GM21529 (cell line): ENCODE measurements at regions not wholly inside any gene's neighbourhood (a gene's known extent, or its start where the extent isn't known, plus 50 kb on each side); places are given as distances from the start of the nearest gene placed in this dataset.

Experiments used
- ATAC-seq: cut with Tn5 transposase; IDR thresholded peaks from one replicate; pipeline ENCODE4 v1.9.1; 2021; ENCODE audit not compliant: unreplicated experiment

DNA sequence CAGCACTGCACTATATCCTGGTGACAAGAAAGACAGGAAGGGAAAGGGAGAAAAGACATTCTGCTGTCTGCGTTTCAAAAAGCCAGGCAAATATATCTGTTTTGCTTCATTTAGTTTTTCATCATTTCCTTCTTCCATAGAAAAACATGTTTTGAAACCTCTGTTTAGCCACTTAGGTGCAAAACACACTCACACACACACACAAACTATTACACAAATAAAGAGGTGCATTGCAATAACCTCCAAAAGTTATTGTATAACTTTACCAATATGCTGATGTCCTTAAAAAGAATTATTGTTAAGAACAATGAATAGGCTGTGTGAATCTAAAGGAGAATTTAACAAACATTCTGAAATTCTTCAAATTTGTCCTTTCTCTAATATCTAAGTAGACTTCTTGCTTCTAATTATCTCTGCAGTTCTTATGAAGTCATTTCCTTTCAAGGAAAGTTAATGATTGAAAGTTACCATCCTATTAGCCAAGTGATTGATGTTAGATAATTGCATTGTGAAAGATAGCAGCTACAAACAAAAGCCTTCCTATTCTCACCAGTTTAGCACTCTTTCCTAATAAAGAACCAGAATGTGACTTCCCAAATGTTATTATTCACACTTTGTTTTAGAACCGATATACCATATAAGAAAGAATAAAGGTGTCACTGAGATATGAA lies 516.7 kb downstream of the KCNJ3 start:
- ATAC-seq: no peak

DNA sequence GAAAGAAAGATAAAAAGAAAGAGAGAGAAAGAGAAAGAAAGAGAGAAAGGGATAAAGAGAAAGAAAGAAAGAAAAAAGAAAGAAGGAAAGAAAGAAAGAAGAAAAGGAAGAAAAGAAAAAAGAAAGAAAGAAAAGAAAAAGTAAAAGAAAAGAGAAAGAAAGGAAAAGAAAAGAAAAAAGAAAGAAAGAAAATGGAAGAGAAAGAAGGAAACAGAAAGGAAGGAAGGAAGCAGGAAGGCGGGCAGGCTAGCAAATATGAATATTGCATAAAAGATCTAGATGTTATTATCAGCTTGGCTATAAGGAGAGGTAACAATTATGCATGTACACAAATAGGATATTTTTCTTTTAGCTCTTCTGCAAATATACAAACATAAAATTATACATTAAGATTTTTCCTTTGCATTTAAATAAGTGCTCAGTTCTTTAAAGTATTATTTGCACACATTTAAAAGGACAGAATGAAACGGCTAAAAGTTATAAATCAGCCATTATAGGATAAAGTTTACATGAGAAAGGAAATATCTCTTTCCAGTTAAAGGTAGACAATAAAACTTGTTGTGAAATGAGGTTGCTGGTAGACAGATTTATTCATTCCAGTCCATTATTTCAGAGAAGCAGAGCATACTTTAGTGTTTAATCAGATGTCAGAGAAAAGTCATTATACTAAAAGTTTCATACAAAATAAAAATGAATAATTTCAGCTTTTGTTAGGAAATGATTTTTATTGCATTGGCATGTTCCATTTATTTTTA lies 511.4 kb downstream of the KCNJ3 start:
- ATAC-seq: no peak

DNA sequence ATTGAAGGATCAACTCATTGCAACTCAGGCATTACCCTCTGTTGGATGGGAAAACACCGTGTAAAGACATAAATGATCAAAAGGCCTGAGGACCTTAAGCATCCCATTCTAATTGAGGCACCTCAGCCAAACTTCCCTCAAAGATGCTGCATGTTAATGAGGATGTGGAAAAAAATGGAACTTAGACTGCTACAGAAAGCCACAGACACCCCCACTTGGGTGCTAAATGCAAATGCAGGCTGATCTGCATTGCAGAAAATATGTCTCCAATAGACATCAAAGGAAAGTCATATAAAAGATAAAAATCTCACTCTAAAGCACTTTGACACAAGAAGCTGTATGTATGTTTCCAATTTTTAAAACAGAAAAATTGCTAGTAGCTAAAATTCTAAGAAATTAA lies 504.7 kb downstream of the KCNJ3 start:
- ATAC-seq: peak; percentile 70

DNA sequence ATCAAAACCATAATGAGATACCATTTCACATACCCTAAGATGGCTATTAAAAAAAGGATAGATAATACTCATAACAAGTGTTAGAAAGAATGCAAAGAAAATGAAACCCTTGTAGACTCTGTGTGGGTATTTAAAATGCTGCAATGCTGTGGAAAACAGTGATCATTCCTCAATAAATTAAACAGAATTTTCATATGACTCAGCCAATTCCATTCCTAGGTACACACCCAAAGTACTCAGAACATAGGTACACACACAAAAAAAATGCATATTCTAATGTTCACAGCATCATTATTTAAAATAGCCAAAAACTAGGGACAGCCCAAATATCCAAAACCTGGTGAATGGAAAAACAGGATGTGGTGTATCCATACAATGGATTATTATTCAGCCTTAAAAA lies 502.3 kb downstream of the KCNJ3 start:
- ATAC-seq: no peak

DNA sequence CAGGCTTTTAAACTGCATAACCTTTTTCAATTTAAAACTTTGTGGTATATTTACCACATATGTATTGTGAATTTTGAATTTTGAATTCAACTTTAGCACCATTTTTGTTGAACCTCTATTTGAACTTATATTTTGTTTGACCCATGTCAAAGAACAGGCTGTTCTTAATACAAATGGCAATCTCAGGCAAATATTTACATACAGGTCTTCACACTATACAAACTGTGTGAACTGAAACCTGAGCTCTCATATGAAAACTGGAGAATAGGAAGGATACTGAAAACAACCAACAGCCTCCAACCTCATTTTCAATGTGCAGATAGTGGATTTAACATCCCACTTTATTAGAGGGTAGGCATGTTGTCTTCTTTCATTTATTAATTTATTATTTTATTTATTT lies 491.8 kb downstream of the KCNJ3 start:
- peak; percentile 47 for ATAC-seq

DNA sequence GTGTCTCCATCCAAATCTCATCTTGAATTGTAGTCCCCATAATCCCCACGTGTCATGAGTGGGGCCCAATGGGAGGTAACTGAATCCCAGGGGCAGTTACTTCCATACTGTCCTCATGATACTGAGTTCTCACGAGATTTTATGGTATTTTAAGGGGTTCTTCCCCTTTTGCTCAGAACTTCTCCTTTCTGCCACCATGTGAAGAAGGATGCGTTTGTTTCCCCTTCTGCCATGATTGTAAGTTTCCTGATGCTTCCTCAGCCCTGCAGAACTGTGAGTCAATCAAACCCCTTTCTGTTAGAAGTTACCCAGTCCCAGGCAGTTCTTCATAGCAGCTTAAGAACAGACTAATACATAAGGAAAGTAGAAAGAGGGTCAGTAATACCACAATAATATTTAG lies 480.4 kb downstream of the KCNJ3 start:
- ATAC-seq: no peak

DNA sequence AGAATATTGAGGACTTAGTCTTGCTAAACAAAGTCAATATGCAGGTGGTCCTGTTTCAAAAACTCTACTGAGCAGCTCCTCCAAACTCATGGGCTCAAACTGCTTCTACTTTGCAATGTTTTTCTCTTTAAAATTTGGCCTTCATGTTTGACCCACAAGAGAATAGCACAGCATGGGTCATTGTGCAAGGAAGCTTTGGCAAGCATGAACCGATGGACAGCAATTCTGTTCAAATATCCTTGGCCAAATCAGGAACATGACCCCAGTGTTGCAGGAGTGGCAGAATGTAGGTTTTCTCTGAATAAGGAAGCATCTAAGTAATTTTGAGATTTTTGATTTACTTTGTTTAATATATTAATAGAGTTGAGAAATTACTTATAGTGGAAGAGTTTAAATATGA lies 477.9 kb downstream of the KCNJ3 start:
- ATAC-seq: no peak

DNA sequence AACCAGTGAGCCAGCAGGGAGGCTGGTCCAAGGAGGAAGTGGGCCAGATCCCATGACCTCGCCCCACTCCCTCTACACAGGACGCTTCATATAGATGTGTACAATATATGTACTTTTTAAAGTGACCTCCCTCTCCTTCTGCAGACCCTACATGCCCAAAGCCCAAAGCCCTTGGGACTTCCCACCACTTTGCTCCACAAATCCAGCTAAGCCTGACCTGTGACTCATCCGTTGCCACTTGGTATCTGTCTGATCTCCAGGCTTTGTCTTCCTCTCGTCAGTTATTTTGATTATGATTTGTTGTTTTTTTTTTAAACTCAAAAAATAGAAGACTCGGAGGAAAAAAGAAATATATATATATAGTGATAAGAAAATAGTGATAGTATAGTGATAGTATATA lies 470.8 kb downstream of the KCNJ3 start:
- no peak for ATAC-seq

DNA sequence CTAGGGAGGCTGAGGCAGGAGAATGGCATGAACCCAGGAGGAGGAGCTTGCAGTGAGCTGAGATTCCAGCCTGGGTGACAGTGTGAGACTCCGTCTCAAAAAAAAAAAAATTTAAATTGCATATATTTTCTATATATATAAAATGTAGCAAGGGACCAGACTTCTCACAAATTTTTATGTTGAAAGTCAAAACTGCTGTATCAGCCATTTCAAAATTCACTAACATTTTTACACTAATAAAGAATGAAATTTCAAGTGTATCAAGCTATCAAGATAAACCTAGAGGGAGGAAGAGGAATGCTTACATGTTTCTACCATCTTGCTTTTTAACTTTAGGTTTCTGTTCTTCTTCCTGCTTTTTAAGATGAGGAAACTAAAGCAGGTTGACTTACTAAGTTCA lies 464.0 kb downstream of the KCNJ3 start:
- no peak for ATAC-seq

DNA sequence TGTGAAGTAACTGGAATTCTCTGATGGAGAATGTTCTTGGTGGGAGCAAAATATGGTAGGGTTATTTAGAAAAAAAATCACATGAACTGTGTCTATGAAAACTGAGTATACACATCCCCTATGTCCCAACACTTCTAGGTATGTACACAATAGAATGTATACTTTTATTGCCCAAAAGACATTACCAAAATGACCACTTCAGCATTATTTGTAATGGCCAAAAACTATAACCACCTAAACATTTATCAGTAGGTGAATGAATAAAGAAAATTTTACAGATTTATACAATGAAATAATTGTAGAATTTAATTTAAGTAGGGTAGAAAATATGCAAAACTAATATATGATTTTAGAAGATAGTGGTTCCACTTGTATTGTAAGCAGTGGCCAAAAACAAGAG lies 462.8 kb downstream of the KCNJ3 start:
- no peak for ATAC-seq

DNA sequence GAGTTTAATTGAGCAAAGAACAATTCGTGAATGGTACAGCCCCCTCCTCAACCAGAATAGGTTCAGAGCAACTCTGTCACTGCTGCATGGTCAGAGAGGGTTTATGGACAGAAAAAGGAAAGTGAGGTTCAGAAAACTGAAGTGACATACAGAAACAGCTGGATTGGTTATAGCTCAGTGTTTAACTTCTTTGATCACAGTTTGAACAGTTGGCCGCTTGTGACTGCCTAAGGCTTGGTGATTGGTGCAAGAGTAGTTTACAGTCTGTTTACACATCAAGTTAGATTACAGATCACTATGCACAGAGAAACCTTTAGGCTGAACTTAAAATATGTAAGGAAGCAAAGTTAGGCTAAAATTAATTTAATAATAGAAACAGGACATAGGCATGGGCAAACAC lies 459.2 kb downstream of the KCNJ3 start:
- no peak for ATAC-seq

DNA sequence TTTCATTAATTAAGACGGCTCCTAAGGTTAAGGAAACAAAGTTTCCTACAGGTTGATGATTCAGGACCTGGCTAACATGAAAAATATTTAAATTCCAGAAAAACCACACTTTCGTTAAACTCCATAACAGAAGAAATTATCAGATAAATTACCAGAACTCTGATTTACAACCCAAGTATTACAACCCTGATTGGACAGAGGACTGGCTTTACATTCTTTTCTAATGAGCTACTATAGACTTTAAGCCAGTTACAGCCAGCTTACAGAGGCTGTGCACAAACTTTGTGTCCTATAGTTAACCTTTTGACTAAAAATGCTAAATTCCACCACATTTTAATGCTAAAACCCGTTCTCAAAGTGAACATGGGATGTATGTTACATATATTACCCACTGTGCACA lies 458.6 kb downstream of the KCNJ3 start:
- no peak for ATAC-seq

DNA sequence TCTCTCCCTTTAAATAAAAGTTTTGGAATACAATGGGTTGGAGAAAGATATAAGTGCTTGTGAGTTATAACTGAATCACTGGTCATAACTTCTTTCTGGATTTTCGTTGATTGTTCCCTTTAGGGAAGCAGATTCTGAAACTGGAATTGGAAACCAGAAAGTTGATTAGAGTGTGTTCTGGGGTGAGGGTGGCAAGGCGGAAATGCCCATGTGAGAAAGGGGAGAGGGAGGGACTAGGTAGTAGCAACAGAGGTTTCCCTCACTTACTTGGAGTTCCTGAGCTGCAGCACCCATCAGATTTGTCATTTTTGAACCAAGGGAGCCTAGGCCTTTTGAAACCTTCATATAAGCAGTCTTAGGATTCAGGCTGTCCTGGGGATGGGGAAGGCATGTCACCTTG lies 453.4 kb downstream of the KCNJ3 start:
- ATAC-seq: peak; percentile 61

DNA sequence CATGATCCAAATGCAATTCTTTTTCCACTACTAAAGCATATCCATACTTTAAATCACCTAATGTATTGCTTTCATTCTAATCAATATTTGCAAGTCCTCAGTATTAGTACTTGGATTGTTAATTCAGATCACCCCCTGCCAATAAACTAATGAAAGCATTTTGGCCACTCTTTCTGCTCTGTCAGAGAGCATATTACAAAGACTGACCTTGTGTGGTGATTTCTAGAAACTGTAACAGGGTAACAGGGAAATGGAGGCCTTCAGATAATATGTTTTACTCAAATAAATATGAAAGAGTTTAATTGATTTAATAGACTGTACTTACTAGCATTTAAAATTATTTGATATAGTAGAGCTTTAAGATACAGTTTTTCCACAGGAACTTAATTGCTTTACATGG lies 453.0 kb downstream of the KCNJ3 start:
- ATAC-seq: no peak

DNA sequence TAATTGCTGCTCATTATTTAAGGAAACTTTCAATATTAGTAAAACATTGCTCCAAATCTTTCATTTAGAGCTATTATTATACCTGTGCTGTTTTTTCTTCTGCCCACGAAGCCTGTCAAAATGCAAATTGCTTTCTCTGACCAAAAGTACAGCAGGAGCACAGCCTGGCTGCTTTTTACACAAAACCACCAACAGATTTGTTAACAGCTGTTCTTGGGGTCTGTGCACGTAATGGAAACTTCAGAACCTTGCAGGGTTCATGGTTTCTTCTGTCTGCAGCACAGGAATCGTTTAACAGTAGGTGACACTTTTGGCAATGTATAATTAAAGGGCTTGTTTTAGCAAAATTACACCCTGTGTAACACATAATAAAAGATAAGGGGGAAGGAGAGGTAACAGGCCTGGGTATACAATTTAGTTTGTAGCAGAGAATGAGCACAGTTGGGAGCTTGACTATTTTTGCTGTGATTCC lies 447.3 kb downstream of the KCNJ3 start:
- peak; percentile 98 for ATAC-seq

DNA sequence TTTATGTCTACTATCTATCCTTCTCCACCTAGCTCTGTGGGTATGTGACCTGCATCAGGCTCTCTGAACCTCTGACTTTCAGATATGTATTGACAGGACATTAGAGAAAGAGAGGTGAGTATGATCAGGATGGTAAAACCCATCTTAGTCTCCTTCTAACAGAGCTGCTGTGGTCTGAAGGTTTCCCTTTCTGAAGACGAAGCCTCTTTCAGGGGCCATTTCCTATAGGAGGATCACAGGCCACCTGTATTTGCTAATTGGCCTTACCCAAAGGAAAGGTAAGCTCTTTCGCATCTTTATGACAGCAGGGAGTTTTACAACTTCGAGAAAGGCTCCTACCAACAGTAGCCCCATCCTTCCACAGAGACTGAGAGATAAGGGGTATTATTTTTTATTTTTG lies 442.9 kb downstream of the KCNJ3 start:
- peak; percentile 29 for ATAC-seq

DNA sequence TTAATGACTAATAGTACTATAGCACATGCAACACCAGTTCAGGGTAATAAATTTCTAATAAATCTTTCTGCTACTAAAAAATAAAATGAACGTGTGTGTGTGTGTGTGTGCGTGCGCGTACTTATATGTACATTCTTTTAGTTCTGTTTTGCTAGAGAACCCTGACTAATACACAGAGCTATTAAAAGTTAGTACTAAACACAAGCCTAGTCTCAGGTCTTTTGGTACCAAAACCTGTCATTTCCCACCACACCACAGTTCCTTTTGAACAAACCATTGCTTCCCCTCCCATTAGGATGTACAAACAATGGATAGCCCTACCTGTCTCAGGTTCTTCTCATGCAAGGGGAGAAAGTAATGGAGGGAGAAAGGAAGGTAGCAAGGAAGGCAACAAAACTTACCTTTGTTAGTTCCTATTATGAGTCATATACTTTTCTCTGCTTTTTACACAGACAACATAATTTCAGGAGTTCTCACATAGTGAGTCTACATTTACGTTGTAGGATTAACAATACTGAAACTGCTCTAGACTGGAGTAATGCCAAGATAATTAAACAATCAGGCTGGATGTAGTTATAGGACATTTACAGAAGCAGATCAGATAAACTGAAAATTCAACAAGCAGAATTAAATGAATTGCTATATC lies 427.2 kb downstream of the KCNJ3 start:
- ATAC-seq: no peak

DNA sequence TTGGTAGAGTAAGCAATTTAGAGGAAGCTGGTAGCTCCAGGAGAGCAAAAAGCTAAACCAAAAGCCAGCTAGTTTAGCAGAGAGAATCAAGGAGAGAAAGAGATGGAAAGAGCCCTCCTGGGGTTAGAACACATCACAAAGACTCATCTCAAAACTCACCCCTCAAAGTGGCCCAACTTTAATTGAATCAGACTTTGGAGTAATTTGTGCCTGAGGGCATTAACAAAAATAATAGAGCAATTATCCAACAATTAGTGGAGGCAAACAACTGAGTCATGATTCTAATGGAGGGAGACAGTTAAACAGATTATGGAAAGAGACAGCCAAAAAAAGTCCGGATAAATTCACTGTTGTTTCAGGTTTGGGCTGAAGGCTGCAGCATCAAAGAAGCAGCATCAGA lies 417.4 kb downstream of the KCNJ3 start:
- ATAC-seq: no peak

DNA sequence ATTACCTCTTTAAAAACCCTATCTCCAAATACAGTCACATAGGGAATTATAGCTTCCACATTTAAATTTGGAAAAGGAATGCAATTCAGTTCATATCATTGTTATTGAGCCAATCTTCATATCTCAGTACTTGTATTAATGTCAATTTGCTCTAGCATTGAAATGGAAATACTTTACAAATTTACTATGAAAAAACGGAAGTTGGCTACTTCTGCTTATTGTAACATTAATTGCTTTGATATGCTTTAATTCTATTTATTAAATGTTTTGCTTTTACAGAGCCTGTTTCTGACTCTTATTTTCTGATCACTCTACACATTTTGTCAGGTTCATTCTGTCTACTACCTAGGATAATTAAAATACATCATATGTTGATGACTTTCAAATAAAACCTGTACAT lies 412.6 kb downstream of the KCNJ3 start:
- ATAC-seq: no peak

DNA sequence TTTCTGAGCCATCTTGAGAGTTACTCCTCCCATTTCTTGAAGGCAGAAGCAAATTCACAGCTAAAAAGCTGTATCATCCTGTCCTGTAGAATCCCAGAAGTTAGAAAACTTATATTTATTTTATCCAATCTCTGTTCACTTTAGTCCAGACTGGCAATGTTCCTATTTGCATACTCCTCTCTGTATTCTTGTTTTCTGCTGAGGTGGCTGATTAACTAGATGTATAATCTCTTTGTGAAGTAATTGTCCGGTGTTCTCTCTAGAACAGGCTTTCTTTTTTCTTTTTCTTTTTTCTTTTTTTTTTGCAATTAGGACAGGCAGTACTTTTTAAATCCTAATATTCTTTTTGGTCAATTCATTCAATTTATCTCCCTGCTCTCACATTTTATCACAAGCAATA lies 411.0 kb downstream of the KCNJ3 start:
- ATAC-seq: no peak

DNA sequence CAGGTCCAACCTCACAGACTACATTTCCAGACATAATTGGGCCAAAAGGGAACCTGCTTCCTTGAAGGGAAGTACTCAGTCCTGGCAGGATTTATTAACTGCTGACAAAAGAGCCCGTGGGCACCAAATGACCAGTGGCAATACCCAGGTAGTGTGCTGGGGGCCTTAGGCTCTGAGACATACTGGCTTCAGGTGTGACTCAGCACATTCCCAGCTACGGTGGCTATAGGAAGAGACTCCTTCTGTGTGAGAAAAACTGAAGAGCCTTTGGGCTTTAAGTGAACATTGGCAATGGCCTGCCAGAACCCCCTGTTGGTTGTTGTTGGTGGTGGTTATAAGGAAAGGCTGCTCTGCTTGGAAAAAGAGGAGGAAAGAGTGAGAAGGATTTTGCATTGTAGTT lies 401.8 kb downstream of the KCNJ3 start:
- no peak for ATAC-seq

DNA sequence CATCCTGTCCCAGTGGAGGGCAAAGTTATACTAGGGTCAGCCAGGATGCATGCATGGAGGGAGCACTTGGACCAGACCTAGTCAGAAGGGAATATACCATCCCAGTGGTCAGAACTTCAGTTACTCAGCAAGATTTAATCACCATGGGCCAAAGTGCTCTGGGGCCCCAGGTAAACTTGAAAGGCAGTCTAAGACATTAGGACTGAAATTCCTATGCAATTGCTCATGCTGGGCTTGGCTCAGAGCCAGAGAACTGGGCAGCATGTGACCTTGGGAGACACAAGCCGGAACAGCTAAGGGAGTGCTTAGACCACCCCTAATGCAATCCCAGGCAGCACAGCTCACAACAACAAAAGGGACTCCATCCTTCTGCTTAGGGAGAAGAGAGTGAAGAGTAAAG lies 401.3 kb downstream of the KCNJ3 start:
- no peak for ATAC-seq
